KMS-11 (cell line): ENCODE measurements at regions not wholly inside any gene's neighbourhood (a gene's known extent, or its start where the extent isn't known, plus 50 kb on each side); places are given as distances from the start of the nearest gene placed in this dataset.
A peak's percentile ranks its signal among the peaks of the same experiment; 100 is the strongest.

ENCODE experiments used
- H2AFZ ChIP-seq: fragments of 200-600 bp; sonication (generic); 2 replicates; pipeline ENCODE4 v1.6.1; 2016; ENCODE audit warnings: antibody characterized with exemption, mixed run types, low read depth
- H3K27ac ChIP-seq: fragments of 200-600 bp; sonication (generic); 2 replicates; pipeline ENCODE4 v1.6.1; 2016; ENCODE audit warnings: mild to moderate bottlenecking, mixed run types
- H3K27me3 ChIP-seq: fragments of 200-600 bp; sonication (generic); 2 replicates; pipeline ENCODE4 v1.6.1; 2017; ENCODE audit warnings: mild to moderate bottlenecking, low read depth, mixed run types, moderate library complexity; ENCODE audit not compliant: insufficient read depth
- H3K36me3 ChIP-seq: fragments of 200-600 bp; sonication (generic); 2 replicates; pipeline ENCODE4 v1.6.1; 2017; ENCODE audit warnings: mild to moderate bottlenecking, mixed run types; ENCODE audit not compliant: insufficient read depth
- H3K4me1 ChIP-seq: fragments of 200-600 bp; sonication (generic); 2 replicates; pipeline ENCODE4 v1.6.1; 2016; ENCODE audit warnings: mild to moderate bottlenecking, low read depth, mixed run types; ENCODE audit not compliant: poor library complexity, severe bottlenecking
- H3K4me2 ChIP-seq: fragments of 200-600 bp; sonication (generic); 2 replicates; pipeline ENCODE4 v1.7.0; 2016; ENCODE audit warnings: mild to moderate bottlenecking, mixed run types
- H3K4me3 ChIP-seq: fragments of 200-600 bp; sonication (generic); IDR thresholded peaks from 2 replicates; pipeline ENCODE4 v1.6.1; 2017; ENCODE audit warnings: low read depth, low read length, mixed read lengths; ENCODE audit not compliant: insufficient read depth
- H3K79me2 ChIP-seq: fragments of 200-600 bp; sonication (generic); 2 replicates; pipeline ENCODE4 v1.6.1; 2016; ENCODE audit warnings: low read depth, mixed run types; ENCODE audit not compliant: insufficient read depth
- H3K9ac ChIP-seq: fragments of 200-600 bp; sonication (generic); 2 replicates; pipeline ENCODE4 v1.6.1; 2016; ENCODE audit warnings: mild to moderate bottlenecking, mixed run types
- H4K20me1 ChIP-seq: fragments of 200-600 bp; sonication (generic); 2 replicates; pipeline ENCODE4 v1.6.1; 2016; ENCODE audit warnings: mild to moderate bottlenecking, mixed run types; ENCODE audit not compliant: insufficient read depth
- CTCF ChIP-seq: fragments of 200-600 bp; sonication (generic); conservative IDR thresholded peaks from 2 replicates; pipeline ENCODE4 v1.6.1; 2017; ENCODE audit warnings: low read depth, mild to moderate bottlenecking, antibody characterized with exemption, low read length, moderate library complexity, mixed read lengths

GRCh38 chr2:42859791-42860190 is 67.4 kb upstream of the HAAO start:
- no peak for TF ChIP-seq CTCF
- H3K27ac ChIP-seq = no peak overlapping the region

GRCh38 chr2:42859006-42859552 is 66.7 kb upstream of the HAAO start:
- no peak overlapping the region for H3K4me3 ChIP-seq
- H3K4me2 ChIP-seq = no peak overlapping the region
- peak; percentile 98 for TF ChIP-seq CTCF
- no peaks in the 10 kb centered on the region for H3K79me2 ChIP-seq
- H3K4me1 ChIP-seq = no peaks in the 10 kb centered on the region
- no peaks in the 10 kb centered on the region for H3K36me3 ChIP-seq
- H2AFZ ChIP-seq = no peak overlapping the region
- H4K20me1 ChIP-seq = no peaks in the 10 kb centered on the region
- no peak overlapping the region for H3K9ac ChIP-seq
- H3K27ac ChIP-seq = no peak overlapping the region
- no peaks in the 10 kb centered on the region for H3K27me3 ChIP-seq

More at GRCh38 chr2:42859791-42860190, 67.4 kb upstream of the HAAO start:
- Histone ChIP-seq H3K36me3 (no peaks in the 10 kb centered on the region), H3K4me1 (no peaks in the 10 kb centered on the region), H4K20me1 (no peaks in the 10 kb centered on the region), H3K4me3 (no peak overlapping the region), H3K79me2 (no peaks in the 10 kb centered on the region), H3K9ac (no peak overlapping the region), H3K27me3 (no peaks in the 10 kb centered on the region), H3K4me2 (no peak overlapping the region), H2AFZ (no peak overlapping the region)

- Histone ChIP-seq H3K9ac (no peak overlapping the region), H2AFZ (no peak overlapping the region), H3K4me3 (no peak overlapping the region), H3K27me3 (no peaks in the 10 kb centered on the region), H3K79me2 (no peaks in the 10 kb centered on the region), H3K4me2 (no peak overlapping the region), H3K36me3 (no peaks in the 10 kb centered on the region), H4K20me1 (no peaks in the 10 kb centered on the region), H3K27ac (no peak overlapping the region), H3K4me1 (no peaks in the 10 kb centered on the region)
- no peak for TF ChIP-seq CTCF
These were observed 66.0 kb upstream of the HAAO start for GRCh38 chr2:42858140-42859005.

- Histone ChIP-seq H4K20me1 (no peaks in the 10 kb centered on the region), H3K4me2 (no peak overlapping the region), H3K36me3 (no peaks in the 10 kb centered on the region), H3K9ac (no peak overlapping the region), H2AFZ (no peak overlapping the region), H3K27ac (no peak overlapping the region), H3K4me3 (no peak overlapping the region), H3K27me3 (no peaks in the 10 kb centered on the region), H3K4me1 (no peaks in the 10 kb centered on the region), H3K79me2 (no peaks in the 10 kb centered on the region)
- no peak for TF ChIP-seq CTCF
These were observed 64.7 kb upstream of the HAAO start for GRCh38 chr2:42856891-42857632.
